A549 (cell line): ENCODE measurements at regions not wholly inside any gene's neighbourhood (a gene's known extent, or its start where the extent isn't known, plus 50 kb on each side); places are given as distances from the start of the nearest gene placed in this dataset.

Source experiments
- POLR2A ChIP-seq: IDR thresholded peaks from 2 replicates; pipeline ENCODE4 v1.6.1; 2012; ENCODE audit warnings: mild to moderate bottlenecking, low read length
- TF ChIP-seq, protein P1 (sequence below): IDR thresholded peaks from 2 replicates; pipeline ENCODE4 v1.6.1; 2012; ENCODE audit warnings: low read depth, borderline replicate concordance

DNA sequence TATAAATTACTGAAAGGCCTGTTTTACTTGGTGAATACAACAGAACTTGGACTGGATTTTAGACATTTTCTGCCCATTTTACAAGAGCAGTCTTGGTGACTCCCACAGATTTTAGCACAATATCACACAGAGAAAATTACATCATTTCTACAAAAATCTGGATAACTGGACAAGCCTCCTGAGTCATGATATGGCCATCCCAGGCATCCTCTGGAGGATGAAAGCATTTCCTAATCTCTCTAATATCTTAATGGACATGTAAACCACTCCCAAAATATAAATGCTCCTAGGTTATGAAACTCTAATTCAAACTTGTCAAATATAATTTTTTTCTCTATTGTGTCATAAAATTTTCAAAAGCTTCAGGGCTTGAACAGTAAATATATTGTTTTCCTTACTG is 1170.8 kb upstream of the PCDH7 start:
- TF ChIP-seq POLR2A: no peak
- TF ChIP-seq, protein P1, sequence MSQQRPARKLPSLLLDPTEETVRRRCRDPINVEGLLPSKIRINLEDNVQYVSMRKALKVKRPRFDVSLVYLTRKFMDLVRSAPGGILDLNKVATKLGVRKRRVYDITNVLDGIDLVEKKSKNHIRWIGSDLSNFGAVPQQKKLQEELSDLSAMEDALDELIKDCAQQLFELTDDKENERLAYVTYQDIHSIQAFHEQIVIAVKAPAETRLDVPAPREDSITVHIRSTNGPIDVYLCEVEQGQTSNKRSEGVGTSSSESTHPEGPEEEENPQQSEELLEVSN: no peak
